ENCODE measurements at regions not wholly inside any gene's neighbourhood (a gene's known extent, or its start where the extent isn't known, plus 50 kb on each side); places are given as distances from the start of the nearest gene placed in this dataset.

GRCh38 chr4:154132406-154132805 is 343.5 kb upstream of the SFRP2 start:
- CTCF ChIA-PET = no interaction called here
- Histone ChIP-seq H3K9me3 (ENCODE audit: insufficient read depth, low read depth) (no peaks in the 10 kb centered on the region), H3K4me3 (no peak overlapping the region), H3K27me3 (ENCODE audit: insufficient read depth, low read depth) (no peaks in the 10 kb centered on the region), H3F3A (ENCODE audit: insufficient read depth, low read depth) (no peaks in the 10 kb centered on the region), H3K36me3 (ENCODE audit: low read depth) (no peaks in the 10 kb centered on the region), H3K4me2 (no peak overlapping the region), H3K9me2 (ENCODE audit: insufficient read depth) (no peaks in the 10 kb centered on the region), H3K79me2 (ENCODE audit: low read depth) (no peaks in the 10 kb centered on the region), H3K27ac (no peak overlapping the region), H2AFZ (no peak overlapping the region), H3K4me1 (replicated peaks; ENCODE audit: insufficient read depth) (no peaks in the 10 kb centered on the region), H4K20me1 (ENCODE audit: insufficient read depth) (no peaks in the 10 kb centered on the region)
- TF ChIP-seq EZH2 (IDR thresholded peaks at IDR 0.05; ENCODE audit: low read depth) (no peak), CTCF (conservative IDR thresholded peaks at IDR 0.05) (no peak)
- POLR2A ChIA-PET (ENCODE audit: unreplicated experiment) = no interaction called here
- intact Hi-C loops (cut with micrococcal nuclease; ENCODE audit: unreplicated experiment) = no loop called here
- BruUV-seq (replicated peaks) = no TSS peak
- DNase-seq = no peak

GRCh38 chr4:154126276-154126675 is 337.4 kb upstream of the SFRP2 start:
- no peaks in the 10 kb centered on the region for H3K27me3 ChIP-seq (ENCODE audit: insufficient read depth, low read depth)
- H3K9me2 ChIP-seq (ENCODE audit: insufficient read depth) = no peaks in the 10 kb centered on the region
- no peaks in the 10 kb centered on the region for H3K4me1 ChIP-seq (replicated peaks; ENCODE audit: insufficient read depth)
- H4K20me1 ChIP-seq (ENCODE audit: insufficient read depth) = no peaks in the 10 kb centered on the region
- intact Hi-C loops (cut with micrococcal nuclease; ENCODE audit: unreplicated experiment) = no loop called here
- H3K27ac ChIP-seq = no peak overlapping the region
- no peaks in the 10 kb centered on the region for H3K9me3 ChIP-seq (ENCODE audit: insufficient read depth, low read depth)
- POLR2A ChIA-PET (ENCODE audit: unreplicated experiment) = no interaction called here
- H2AFZ ChIP-seq = no peak overlapping the region
- CTCF ChIA-PET = no interaction called here
- no peak for TF ChIP-seq CTCF (conservative IDR thresholded peaks at IDR 0.05)
- no peak for TF ChIP-seq EZH2 (IDR thresholded peaks at IDR 0.05; ENCODE audit: low read depth)
- H3F3A ChIP-seq (ENCODE audit: insufficient read depth, low read depth) = no peaks in the 10 kb centered on the region
- no peak overlapping the region for H3K4me3 ChIP-seq
- no peak overlapping the region for H3K4me2 ChIP-seq
- DNase-seq = no peak
- BruUV-seq (replicated peaks) = no TSS peak
- no peaks in the 10 kb centered on the region for H3K79me2 ChIP-seq (ENCODE audit: low read depth)
- no peaks in the 10 kb centered on the region for H3K36me3 ChIP-seq (ENCODE audit: low read depth)

- H3K27me3 ChIP-seq (ENCODE audit: insufficient read depth, low read depth) = no peaks in the 10 kb centered on the region
- H3K4me3 ChIP-seq = no peak overlapping the region
- TF ChIP-seq EZH2 (IDR thresholded peaks at IDR 0.05; ENCODE audit: low read depth) (no peak), CTCF (conservative IDR thresholded peaks at IDR 0.05) (no peak)
- CTCF ChIA-PET = no interaction called here
- no peak for DNase-seq
- no peaks in the 10 kb centered on the region for H3K9me2 ChIP-seq (ENCODE audit: insufficient read depth)
- no peaks in the 10 kb centered on the region for H3K36me3 ChIP-seq (ENCODE audit: low read depth)
- intact Hi-C loops (cut with micrococcal nuclease; ENCODE audit: unreplicated experiment) = no loop called here
- no TSS peak for BruUV-seq (replicated peaks)
- H3F3A ChIP-seq (ENCODE audit: insufficient read depth, low read depth) = no peaks in the 10 kb centered on the region
- H3K4me2 ChIP-seq = no peak overlapping the region
- H3K27ac ChIP-seq = no peak overlapping the region
- H2AFZ ChIP-seq = no peak overlapping the region
- no peaks in the 10 kb centered on the region for H3K9me3 ChIP-seq (ENCODE audit: insufficient read depth, low read depth)
- no peaks in the 10 kb centered on the region for H3K4me1 ChIP-seq (replicated peaks; ENCODE audit: insufficient read depth)
- POLR2A ChIA-PET (ENCODE audit: unreplicated experiment) = no interaction called here
- no peaks in the 10 kb centered on the region for H4K20me1 ChIP-seq (ENCODE audit: insufficient read depth)
- H3K79me2 ChIP-seq (ENCODE audit: low read depth) = no peaks in the 10 kb centered on the region
Measured at GRCh38 chr4:154125340-154125739, 336.5 kb upstream of the SFRP2 start.
